Effector memory CD8-positive, alpha-beta T cell (primary cell): ENCODE measurements at regions not wholly inside any gene's neighbourhood (a gene's known extent, or its start where the extent isn't known, plus 50 kb on each side); places are given as distances from the start of the nearest gene placed in this dataset.
A peak's percentile ranks its signal among the peaks of the same experiment; 100 is the strongest.

Experiments used
- ATAC-seq: fragments of 150-1000 bp; cut with Tn5 transposase; replicated peaks from 2 replicates; pipeline ENCODE4 v1.10.0; 2021; ENCODE audit warnings: mild to moderate bottlenecking, moderate library complexity
- DNase-seq, 3 experiments: peaks; one replicate each; pipeline ENCODE4 v3.0.0; 2021
- H3K27ac Mint-ChIP-seq, 2 donors: one replicate each; pipeline ENCODE4 v1.8.0; 2022; ENCODE audit warnings: mild to moderate bottlenecking in 2 of 2, mixed read lengths in 2 of 2, moderate library complexity in 2 of 2
- H3K27me3 Mint-ChIP-seq, 2 donors: one replicate each; pipeline ENCODE4 v1.8.0; 2022; ENCODE audit warnings: mixed read lengths in 2 of 2
- H3K36me3 Mint-ChIP-seq: one replicate; pipeline ENCODE4 v1.8.0; 2022; ENCODE audit warnings: mild to moderate bottlenecking, moderate library complexity, mixed read lengths; ENCODE audit not compliant: insufficient read depth
- H3K4me1 Mint-ChIP-seq, 2 donors: one replicate each; pipeline ENCODE4 v1.8.0; 2022; ENCODE audit warnings: low read depth in 2 of 2, mixed read lengths in 2 of 2
- H3K4me3 Mint-ChIP-seq, 2 donors: one replicate each; pipeline ENCODE4 v1.8.0; 2022; ENCODE audit warnings: mild to moderate bottlenecking in 2 of 2, mixed read lengths in 2 of 2, moderate library complexity in 2 of 2
- H3K9me3 Mint-ChIP-seq, 2 donors: one replicate each; pipeline ENCODE4 v1.8.0; 2022; ENCODE audit warnings: mixed read lengths in 2 of 2

DNA sequence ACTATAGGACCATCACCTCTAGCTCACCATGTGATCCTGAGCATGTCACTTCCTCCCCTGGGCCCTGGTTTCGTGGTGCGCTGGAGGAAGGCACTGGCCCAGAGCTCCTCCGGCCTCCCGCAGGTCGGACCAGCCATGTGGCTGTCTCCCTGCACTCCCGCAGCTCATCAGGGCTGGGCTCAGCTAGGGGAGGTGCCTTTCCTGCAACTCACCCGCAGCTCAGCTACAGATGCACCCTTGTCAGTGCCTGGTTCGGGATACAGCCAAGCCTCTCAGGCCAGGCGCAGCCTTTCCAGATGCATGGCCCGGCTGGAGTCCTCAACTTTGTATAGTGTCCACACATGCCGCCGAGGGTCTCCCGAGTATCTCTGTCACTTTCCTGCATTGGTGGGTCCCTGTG lies 138.2 kb upstream of the VSTM2B start:
- peaks cover 0 to 47% of the 10 kb centered on the region in 2 donors for H3K27me3 Mint-ChIP-seq
- H3K27ac Mint-ChIP-seq, result no peak overlapping the region
- peaks cover 8 to 9% of the 10 kb centered on the region in 2 donors for H3K9me3 Mint-ChIP-seq
- no peaks in the 10 kb centered on the region for H3K4me1 Mint-ChIP-seq
- H3K4me3 Mint-ChIP-seq, result no peak overlapping the region
- ATAC-seq, result no peak
- H3K36me3 Mint-ChIP-seq, result no peaks in the 10 kb centered on the region
- DNase-seq, result no peak

DNA sequence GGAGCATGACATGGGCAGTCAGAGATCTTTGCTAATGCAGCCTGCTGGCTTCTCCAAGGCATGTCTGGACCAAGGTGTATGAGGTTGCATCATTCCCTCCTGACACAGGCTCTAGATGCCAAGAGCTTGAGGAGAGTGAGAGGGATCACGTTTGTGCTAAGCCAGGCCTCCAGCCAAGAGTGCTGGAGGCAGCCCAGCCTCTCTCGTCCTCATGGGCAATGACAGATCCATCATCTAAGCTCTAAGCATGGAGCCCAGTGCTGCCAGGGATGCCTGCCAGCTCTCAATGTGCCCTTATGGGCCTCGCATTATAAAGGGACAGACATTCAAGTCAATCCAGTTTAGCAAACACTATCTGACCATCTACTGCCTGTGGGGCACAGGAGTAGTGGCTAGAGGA lies 136.3 kb upstream of the VSTM2B start:
- no peak for ATAC-seq
- no peaks in the 10 kb centered on the region for H3K36me3 Mint-ChIP-seq
- no peak overlapping the region for H3K27ac Mint-ChIP-seq
- peaks cover 0 to 52% of the 10 kb centered on the region in 2 donors for H3K27me3 Mint-ChIP-seq
- no peaks in the 10 kb centered on the region for H3K4me1 Mint-ChIP-seq
- DNase-seq, result no peak
- no peak overlapping the region for H3K4me3 Mint-ChIP-seq
- peaks cover 8 to 9% of the 10 kb centered on the region in 2 donors for H3K9me3 Mint-ChIP-seq

DNA sequence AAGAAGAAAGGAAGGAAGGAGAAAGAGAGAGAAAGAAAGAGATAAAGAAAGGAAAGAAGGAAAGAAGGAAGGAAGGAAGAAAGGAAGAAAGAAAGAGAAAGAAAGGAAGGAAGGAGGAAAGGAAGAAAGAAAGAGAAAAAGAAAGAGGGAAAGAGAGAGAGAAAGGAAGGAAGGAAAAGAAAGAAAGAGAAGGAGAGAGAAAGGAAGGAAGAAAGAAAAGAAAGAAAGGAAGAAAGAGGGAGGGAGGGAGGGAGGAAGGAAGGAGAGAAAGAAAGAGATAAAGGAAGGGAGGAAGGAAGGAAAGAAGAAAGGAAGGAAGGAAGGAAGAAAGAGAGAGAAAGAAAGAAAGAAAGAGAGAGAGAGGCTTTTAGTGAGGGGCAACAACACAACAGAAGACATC lies 135.1 kb upstream of the VSTM2B start:
- Mint-ChIP-seq H3K27me3 (peaks cover 9 to 52% of the 10 kb centered on the region in 2 donors), H3K4me1 (no peaks in the 10 kb centered on the region), H3K4me3 (no peak overlapping the region), H3K36me3 (no peaks in the 10 kb centered on the region), H3K27ac (no peak overlapping the region), H3K9me3 (peaks cover 8 to 9% of the 10 kb centered on the region in 2 donors)
- no peak for ATAC-seq
- no peak for DNase-seq

DNA sequence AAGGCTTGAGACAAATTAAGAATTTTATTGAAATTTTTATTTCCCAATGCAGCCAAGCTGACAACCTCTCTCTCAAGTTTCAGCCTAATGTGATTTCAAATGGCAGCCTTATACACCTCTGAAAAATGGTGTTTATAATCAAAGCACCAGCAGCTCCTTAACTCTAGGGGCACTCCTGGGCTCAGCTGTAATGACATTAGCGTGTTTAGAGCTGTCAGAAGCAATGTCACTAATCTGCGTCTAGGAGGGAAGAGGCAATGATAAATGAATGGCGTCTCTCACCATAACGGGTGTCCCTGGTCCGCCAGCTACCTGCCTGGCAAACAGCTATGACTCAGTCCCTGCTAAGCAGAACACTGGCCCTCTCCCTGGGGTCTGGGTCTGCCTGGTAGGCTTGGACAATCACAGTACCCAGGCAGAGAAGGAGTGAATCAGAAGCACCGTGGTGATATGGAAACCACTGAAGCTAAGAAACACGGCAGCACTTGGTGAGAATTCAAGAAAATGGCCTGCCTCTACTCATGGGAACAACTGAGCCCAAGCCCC lies 131.8 kb upstream of the VSTM2B start:
- Mint-ChIP-seq H3K27me3 (peaks cover 20 to 24% of the 10 kb centered on the region in 2 donors), H3K9me3 (peaks cover 8 to 9% of the 10 kb centered on the region in 2 donors), H3K36me3 (no peaks in the 10 kb centered on the region), H3K4me1 (no peaks in the 10 kb centered on the region), H3K4me3 (no peak overlapping the region), H3K27ac (no peak overlapping the region)
- no peak for ATAC-seq
- no peak for DNase-seq

DNA sequence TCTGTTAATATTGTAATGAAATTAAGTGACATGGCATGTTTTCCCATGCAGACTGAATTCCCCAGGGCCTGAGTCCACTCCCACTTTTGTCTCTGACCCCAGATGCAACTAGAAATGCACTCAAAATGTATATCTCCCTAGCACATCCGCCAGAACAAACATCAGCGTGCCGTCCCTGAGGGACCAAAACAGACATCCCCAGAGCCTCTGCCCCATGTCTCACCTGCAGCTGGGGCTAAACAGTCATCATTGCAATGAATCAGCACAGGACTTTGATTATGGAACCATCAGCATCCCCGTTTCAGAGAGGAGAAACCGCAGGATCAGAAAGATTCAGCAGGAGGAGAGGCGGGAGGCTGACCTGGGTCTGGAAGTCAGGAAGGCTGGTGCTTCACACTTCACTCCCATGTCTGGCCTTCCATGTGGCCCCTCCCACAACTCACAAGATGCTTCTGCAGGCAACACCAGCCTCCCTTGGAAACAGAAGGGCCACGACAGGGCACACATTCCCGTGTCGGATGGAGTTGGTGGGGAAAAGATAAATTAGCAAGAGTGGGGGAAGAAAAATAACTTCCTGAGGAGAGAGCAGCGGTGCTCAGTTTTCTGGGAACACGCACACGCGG lies 130.6 kb upstream of the VSTM2B start:
- peaks cover 32 to 37% of the 10 kb centered on the region in 2 donors for H3K27me3 Mint-ChIP-seq
- DNase-seq, result no peak
- no peak overlapping the region for H3K27ac Mint-ChIP-seq
- H3K4me1 Mint-ChIP-seq, result peaks cover 0 to 5% of the 10 kb centered on the region in 2 donors
- no peaks in the 10 kb centered on the region for H3K36me3 Mint-ChIP-seq
- H3K4me3 Mint-ChIP-seq, result no peak overlapping the region
- ATAC-seq, result no peak
- H3K9me3 Mint-ChIP-seq, result peaks cover 8 to 9% of the 10 kb centered on the region in 2 donors

DNA sequence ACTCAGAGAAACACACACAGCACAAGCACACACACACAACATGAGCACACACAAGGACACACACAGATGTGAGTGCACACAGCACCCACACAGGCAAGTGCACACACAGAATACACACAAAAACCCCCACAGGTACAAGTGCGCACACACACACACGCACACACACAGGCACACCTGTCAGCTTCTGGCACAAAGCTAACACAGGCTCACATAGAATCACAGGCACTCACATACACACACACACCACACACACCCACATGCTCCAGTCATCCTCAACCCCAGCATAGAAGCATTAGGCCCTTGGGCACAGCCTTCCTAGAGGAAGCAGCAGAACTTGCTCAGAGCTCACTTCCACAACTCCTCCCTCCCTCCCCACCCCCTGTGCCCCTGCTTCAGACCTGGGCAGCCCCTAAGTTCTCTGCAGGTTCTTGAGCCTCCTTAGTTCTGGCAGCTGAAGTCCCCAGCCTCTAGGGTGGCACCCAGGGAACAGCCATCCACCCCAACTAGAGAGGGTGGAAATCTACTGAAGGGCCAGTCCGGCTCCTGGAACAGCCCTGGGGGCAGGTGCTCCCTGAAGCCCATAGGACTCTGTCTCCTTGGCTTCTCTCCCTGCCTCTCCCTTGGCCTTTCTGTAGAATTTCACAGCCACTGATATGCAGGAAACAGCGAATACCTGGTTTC lies 129.9 kb upstream of the VSTM2B start:
- ATAC-seq (no peak), DNase-seq (no peak)
- peaks cover 6 to 8% of the 10 kb centered on the region in 2 donors for H3K9me3 Mint-ChIP-seq
- no peak overlapping the region for H3K27ac Mint-ChIP-seq
- H3K27me3 Mint-ChIP-seq, result peaks cover 35 to 43% of the 10 kb centered on the region in 2 donors
- no peaks in the 10 kb centered on the region for H3K36me3 Mint-ChIP-seq
- no peak overlapping the region for H3K4me3 Mint-ChIP-seq
- H3K4me1 Mint-ChIP-seq, result peaks cover 0 to 5% of the 10 kb centered on the region in 2 donors

DNA sequence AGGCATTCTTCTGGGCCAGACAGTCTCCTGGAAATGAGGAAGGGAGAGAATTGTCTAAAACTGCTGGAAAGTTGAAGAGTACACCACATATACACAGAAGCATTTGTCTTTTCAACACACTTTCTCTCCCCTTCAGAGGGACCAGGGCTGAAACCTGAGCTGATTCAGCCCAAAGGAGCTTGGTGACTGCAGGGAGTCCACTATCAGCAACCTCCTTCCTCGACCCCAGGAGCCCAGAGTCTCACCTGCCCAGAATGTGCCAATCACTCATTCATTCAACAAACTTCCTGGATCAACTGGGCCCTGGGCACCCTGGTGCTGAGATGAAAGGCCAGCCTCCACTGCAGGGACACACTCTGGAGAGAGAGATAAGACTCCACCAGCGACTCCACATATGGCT lies 128.9 kb upstream of the VSTM2B start:
- no peak for DNase-seq
- Mint-ChIP-seq H3K9me3 (no peaks in the 10 kb centered on the region), H3K27ac (no peak overlapping the region), H3K4me1 (peaks cover 0 to 5% of the 10 kb centered on the region in 2 donors), H3K36me3 (no peaks in the 10 kb centered on the region), H3K4me3 (no peak overlapping the region), H3K27me3 (peaks cover 35 to 47% of the 10 kb centered on the region in 2 donors)
- ATAC-seq, result no peak

DNA sequence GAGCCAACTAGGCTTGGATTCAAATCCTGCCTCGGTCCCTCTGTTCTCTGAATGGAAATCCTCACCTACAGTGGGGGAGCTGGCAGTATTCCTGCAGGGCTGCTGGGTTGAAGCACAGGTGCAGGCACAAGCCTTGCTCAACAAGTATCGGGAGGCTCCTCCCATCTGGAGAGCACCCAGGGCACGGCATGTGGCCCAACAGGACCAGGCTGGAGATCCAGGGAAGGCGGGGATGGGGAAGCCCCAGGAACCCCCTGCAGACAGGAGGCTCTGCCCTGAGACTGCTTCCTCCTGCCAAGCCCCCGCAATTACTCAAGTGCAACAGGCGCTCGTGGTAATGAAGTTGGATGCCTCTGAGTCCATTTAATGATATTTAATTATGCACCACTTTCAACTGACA lies 128.0 kb upstream of the VSTM2B start:
- Mint-ChIP-seq H3K27ac (no peak overlapping the region), H3K4me1 (peaks cover 0 to 5% of the 10 kb centered on the region in 2 donors), H3K27me3 (peaks cover 35 to 47% of the 10 kb centered on the region in 2 donors), H3K9me3 (no peaks in the 10 kb centered on the region), H3K4me3 (no peak overlapping the region), H3K36me3 (no peaks in the 10 kb centered on the region)
- ATAC-seq (no peak), DNase-seq (no peak)

DNA sequence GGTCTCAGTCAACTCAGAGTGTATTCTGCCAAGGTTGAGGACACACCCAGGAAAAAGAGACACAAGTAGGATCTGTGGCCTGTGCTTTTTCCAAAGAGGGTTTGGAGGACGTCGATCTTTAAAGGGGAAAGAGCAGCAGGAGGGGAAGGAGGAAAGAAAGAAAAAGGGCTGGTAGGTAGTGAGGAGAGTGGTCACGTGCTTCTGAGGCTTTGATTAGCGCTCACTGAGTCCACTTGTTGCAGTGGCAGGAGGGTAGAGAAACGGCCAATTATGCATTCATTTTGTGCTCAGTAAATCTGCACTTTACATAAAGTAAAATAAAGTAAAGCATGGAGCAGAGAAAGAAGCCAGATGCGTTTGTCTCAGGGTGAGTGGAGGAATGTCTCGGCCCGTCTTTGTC lies 126.0 kb upstream of the VSTM2B start:
- no peaks in the 10 kb centered on the region for H3K9me3 Mint-ChIP-seq
- peak overlapping the region in 1 of 2 donors; percentile 28 for H3K27ac Mint-ChIP-seq
- H3K4me3 Mint-ChIP-seq, result no peak overlapping the region
- H3K27me3 Mint-ChIP-seq, result peaks cover 44 to 52% of the 10 kb centered on the region in 2 donors
- DNase-seq, result no peak
- peaks cover 0 to 5% of the 10 kb centered on the region in 2 donors for H3K4me1 Mint-ChIP-seq
- H3K36me3 Mint-ChIP-seq, result no peaks in the 10 kb centered on the region
- ATAC-seq, result no peak

DNA sequence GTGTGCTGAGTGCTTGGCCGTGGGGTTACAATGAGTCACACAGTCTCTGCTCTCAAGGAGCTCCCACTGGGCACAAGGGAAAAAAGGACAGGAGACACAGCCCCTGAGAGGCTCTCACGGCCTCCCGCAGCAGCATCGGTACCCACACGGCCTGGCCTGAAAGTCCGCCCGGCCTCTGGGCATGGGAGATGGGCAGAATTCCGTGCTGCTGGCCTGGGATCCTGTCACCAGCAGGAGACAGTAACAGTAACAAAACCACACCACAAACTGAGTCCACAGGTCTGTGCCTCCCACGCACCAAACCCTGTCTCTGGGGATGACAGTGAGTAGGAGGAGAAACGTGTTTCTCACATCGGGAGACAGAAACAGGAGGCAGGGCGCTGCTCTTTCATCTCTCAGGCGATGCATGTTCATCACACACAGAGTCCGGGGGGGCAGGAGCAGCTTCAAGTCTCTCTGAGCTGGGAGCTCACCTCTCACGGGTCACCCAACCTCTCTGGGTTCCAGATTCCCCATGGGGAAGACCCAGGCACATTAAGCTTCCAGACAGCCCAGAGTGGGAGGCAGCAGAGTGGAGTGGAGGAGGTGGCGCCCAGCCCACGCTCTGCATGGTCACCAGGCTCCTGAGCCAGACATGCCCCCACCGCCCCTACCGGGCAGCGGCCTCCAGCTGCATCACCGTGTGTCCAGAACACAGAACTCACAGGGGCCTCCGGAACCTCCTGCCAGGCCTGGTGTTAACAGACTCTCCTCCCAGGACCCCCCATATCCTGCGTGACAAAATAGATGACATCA lies 124.7 kb upstream of the VSTM2B start:
- DNase-seq (no peak), ATAC-seq (no peak)
- H3K4me3 Mint-ChIP-seq, result no peak overlapping the region
- peaks cover 0 to 5% of the 10 kb centered on the region in 2 donors for H3K4me1 Mint-ChIP-seq
- no peaks in the 10 kb centered on the region for H3K36me3 Mint-ChIP-seq
- H3K9me3 Mint-ChIP-seq, result no peaks in the 10 kb centered on the region
- peaks cover 40 to 50% of the 10 kb centered on the region in 2 donors for H3K27me3 Mint-ChIP-seq
- H3K27ac Mint-ChIP-seq, result no peak overlapping the region

DNA sequence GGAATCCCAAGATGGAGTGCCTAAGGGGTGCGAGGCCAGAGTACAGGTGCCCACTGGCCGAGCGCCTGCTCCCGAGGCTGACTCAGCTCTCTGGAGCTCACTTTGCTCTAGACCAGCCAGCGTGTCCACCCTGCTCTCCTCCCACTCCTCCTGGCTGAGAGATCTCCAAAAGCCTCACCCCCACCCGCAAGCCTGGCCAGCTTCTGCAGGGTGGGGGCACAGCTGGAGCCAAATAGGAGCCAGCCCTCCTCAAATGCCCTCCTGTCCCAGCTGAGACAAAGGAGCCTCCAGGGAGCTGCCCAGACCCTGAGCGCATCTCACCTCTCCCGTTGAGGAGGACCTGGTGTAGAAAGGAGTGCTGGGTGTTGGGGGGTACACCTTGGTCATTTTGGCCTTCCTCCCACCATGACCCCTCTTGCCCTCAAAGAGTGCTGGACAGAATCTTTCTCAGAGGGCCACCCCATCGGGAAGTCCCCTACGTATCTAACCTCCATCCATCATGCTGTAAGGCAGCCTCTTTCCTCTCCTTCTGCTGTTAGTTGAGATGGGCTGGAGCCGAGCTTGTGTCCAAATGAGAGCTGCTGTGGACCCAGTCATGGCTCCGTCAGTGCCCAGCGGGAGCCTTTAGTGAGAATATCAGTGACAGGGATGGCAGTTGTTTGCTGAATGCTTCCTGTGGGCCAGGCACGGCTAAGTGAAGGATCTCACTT lies 123.9 kb upstream of the VSTM2B start:
- H3K27ac Mint-ChIP-seq, result no peak overlapping the region
- H3K9me3 Mint-ChIP-seq, result no peaks in the 10 kb centered on the region
- DNase-seq (no peak), ATAC-seq (no peak)
- no peak overlapping the region for H3K4me3 Mint-ChIP-seq
- peaks cover 37 to 55% of the 10 kb centered on the region in 2 donors for H3K27me3 Mint-ChIP-seq
- H3K4me1 Mint-ChIP-seq, result peaks cover 0 to 5% of the 10 kb centered on the region in 2 donors
- H3K36me3 Mint-ChIP-seq, result no peaks in the 10 kb centered on the region

DNA sequence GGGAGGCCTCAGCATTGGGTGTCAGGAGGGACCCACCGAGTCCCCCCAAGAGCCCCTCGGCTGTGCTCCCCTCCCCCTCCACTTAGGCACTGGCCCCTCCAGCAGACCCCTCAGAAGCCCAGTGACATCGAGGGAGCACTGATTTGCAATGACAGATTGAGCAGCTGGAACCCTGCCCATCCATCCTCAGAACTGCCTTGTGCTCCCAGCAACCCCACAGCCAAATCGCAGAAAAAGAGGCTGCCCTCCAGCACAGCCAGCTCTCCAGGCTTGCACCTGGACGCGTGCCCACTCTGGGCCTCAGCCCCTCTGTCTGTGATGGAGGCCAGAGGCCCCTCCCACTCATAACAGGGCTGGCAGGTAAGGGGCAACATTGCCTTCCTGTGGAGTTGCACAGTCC lies 123.2 kb upstream of the VSTM2B start:
- H3K27me3 Mint-ChIP-seq, result peaks cover 39 to 62% of the 10 kb centered on the region in 2 donors
- ATAC-seq (no peak), DNase-seq (no peak)
- H3K4me3 Mint-ChIP-seq, result no peak overlapping the region
- H3K9me3 Mint-ChIP-seq, result no peaks in the 10 kb centered on the region
- H3K27ac Mint-ChIP-seq, result no peak overlapping the region
- H3K36me3 Mint-ChIP-seq, result no peaks in the 10 kb centered on the region
- peaks cover 0 to 5% of the 10 kb centered on the region in 2 donors for H3K4me1 Mint-ChIP-seq

DNA sequence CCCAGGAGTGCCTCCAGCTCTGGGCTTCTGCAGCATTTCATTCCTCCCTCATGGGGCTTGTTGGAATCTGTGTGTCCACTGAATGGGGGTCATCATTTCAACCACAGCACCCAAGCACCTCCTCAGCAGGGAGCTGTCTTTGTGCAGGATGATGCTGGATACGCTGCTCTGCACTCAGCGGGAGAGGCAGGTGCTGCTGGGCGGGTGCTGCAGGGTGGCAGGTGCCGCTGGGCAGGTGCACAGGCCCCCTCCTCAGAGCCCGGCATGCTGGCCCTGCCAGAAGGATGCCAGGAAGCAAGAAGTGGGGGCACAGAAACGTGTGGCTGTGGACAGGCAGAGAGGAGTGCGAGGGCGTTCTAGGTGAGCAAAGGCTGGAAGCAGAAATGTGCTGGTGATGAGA lies 121.8 kb upstream of the VSTM2B start:
- ATAC-seq, result no peak
- DNase-seq, result no peak
- Mint-ChIP-seq H3K27ac (no peak overlapping the region), H3K4me3 (no peak overlapping the region), H3K36me3 (no peaks in the 10 kb centered on the region), H3K4me1 (peaks cover 0 to 5% of the 10 kb centered on the region in 2 donors), H3K9me3 (no peaks in the 10 kb centered on the region), H3K27me3 (peaks cover 35 to 75% of the 10 kb centered on the region in 2 donors)
